ENCODE measurements at regions not wholly inside any gene's neighbourhood (a gene's known extent, or its start where the extent isn't known, plus 50 kb on each side); places are given as distances from the start of the nearest gene placed in this dataset.

GRCh38 chr6:137999815-138000214 is 107.4 kb downstream of the PERP start:
- no peak for DNase-seq (ENCODE audit: extremely low read depth in 1 of 4, low spot score in 3 of 4)

More at GRCh38 chr6:137999815-138000214, 107.4 kb downstream of the PERP start:
- FAIRE-seq (no peak), ATAC-seq (no peak)
- ChIA-PET POLR2A (no interaction called here), CTCF (ENCODE audit: low intra/inter-chr PET ratio) (interaction anchor here (0.8 to 1.6 kb wide), 3 partner anchors 28 to 589 kb away, joined by 3 to 5 read pairs (median 3); no protein-coding TSS in a partner anchor)
- in situ Hi-C loops (cut with MboI): loop anchor here (5.0 kb wide), 2 partner anchors 112 to 293 kb away; no protein-coding TSS in a partner anchor
- Histone ChIP-seq H3K9me3 (replicated peaks; ENCODE audit: control insufficient read depth, insufficient read depth, low read depth, low read length) (no peaks in the 10 kb centered on the region), H3K36me3 (ENCODE audit: control insufficient read depth, insufficient read depth, low read length) (no peaks in the 10 kb centered on the region), H3K4me2 (ENCODE audit: insufficient read depth, low read length) (no peak overlapping the region), H4K20me1 (replicated peaks; ENCODE audit: control insufficient read depth, insufficient read depth, low read length) (no peaks in the 10 kb centered on the region), H3K9me1 (ENCODE audit: control insufficient read depth, insufficient read depth, low read length) (no peaks in the 10 kb centered on the region), H3K27me3 (ENCODE audit: control insufficient read depth in 2 of 2, insufficient read depth in 2 of 2, low read length in 2 of 2) (peaks cover 1 to 7% of the 10 kb centered on the region in 2 experiments; a peak in 2 of 5 replicates), H2AFZ (ENCODE audit: low read depth, low read length) (no peak overlapping the region), H3K4me1 (replicated peaks in 1 of 2; ENCODE audit: control insufficient read depth in 2 of 2, insufficient read depth in 2 of 2, low read length in 2 of 2) (no peaks in the 10 kb centered on the region), H3K27ac (ENCODE audit: extremely low read depth, low read depth, low read length) (no peak overlapping the region), H3K9ac (ENCODE audit: insufficient read depth in 1 of 2, low read depth in 2 of 2, low read length in 2 of 2) (no peak overlapping the region), H3K79me2 (ENCODE audit: control insufficient read depth, insufficient read depth, low read length) (no peaks in the 10 kb centered on the region), H3K4me3 (no peak overlapping the region)
- intact Hi-C loops (cut with micrococcal nuclease): loop anchor here (5.0 to 10.0 kb wide), 3 partner anchors 402 to 725 kb away; partner anchors contain the start of genes HEBP2 and OLIG3
- WGBS (ENCODE audit: insufficient coverage, low coverage, missing lambda C conversion rate): 9% methylated on average over 5 of the region's 5 CpGs
- TF ChIP-seq CEBPG (CRISPR knock-in tag; IDR thresholded peaks at IDR 0.05) (no peak), CEBPG (tag; conservative IDR thresholded peaks at IDR 0.05 in 1 of 2, IDR thresholded peaks at IDR 0.05 in 1 of 2) (no peak), SMC3 (conservative IDR thresholded peaks at IDR 0.05; ENCODE audit: insufficient read depth, low read depth, low read length) (no peak), ZBTB43 (CRISPR knock-in tag; IDR thresholded peaks at IDR 0.05) (no peak), ZNF3 (CRISPR knock-in tag; IDR thresholded peaks at IDR 0.05) (no peak), HCFC1 (IDR thresholded peaks at IDR 0.05; ENCODE audit: low read depth, low read length) (no peak), MEF2D (tag; conservative IDR thresholded peaks at IDR 0.05; ENCODE audit: low read depth) (no peak), RBFOX2 (IDR thresholded peaks at IDR 0.05; ENCODE audit: low read depth, low read length) (no peak)
- no TSS peak for BruUV-seq (replicated peaks)

Measured in K562 (cell line).